Mesendoderm (in vitro differentiated cells): ENCODE measurements at regions not wholly inside any gene's neighbourhood (a gene's known extent, or its start where the extent isn't known, plus 50 kb on each side); places are given as distances from the start of the nearest gene placed in this dataset.
"Not testable (repeated sequence)": the region's sequence is repeated elsewhere in the genome, so short reads cannot be mapped to it uniquely, and the experiment has no call there.

ENCODE experiments used
- DNase-seq: peaks from one replicate; pipeline ENCODE4 v3.0.0; 2013
- H2AK5ac ChIP-seq: 2 replicates; pipeline ENCODE4 v1.6.1; 2013; ENCODE audit warnings: low read length, inconsistent platforms
- H2BK120ac ChIP-seq: 2 replicates; pipeline ENCODE4 v1.6.1; 2013; ENCODE audit warnings: low read depth, mild to moderate bottlenecking, low read length, moderate library complexity, mixed read lengths
- H2BK15ac ChIP-seq: replicated peaks from 2 replicates; pipeline ENCODE4 v1.6.1; 2013; ENCODE audit warnings: low read depth, mild to moderate bottlenecking, moderate library complexity
- H2BK5ac ChIP-seq: 2 replicates; pipeline ENCODE4 v1.6.1; 2013; ENCODE audit warnings: low read length, inconsistent platforms
- H3K18ac ChIP-seq: 2 replicates; pipeline ENCODE4 v1.6.1; 2013; ENCODE audit warnings: mild to moderate bottlenecking, low read length, mixed read lengths
- H3K23ac ChIP-seq: one replicate; pipeline ENCODE4 v1.6.1; 2013; ENCODE audit warnings: low read length
- H3K27ac ChIP-seq: 2 replicates; pipeline ENCODE4 v1.5.1; 2013; ENCODE audit warnings: low read depth, mild to moderate bottlenecking, inconsistent platforms, low read length, moderate library complexity
- H3K27me3 ChIP-seq: 2 replicates; pipeline ENCODE4 v1.6.1; 2013; ENCODE audit warnings: low read length, control low read depth, mild to moderate bottlenecking, inconsistent platforms; ENCODE audit not compliant: insufficient read depth, poor library complexity
- H3K36me3 ChIP-seq: 2 replicates; pipeline ENCODE4 v1.6.1; 2013; ENCODE audit warnings: low read length, inconsistent platforms; ENCODE audit not compliant: control insufficient read depth, insufficient read depth
- H3K4ac ChIP-seq: one replicate; pipeline ENCODE4 v1.6.1; 2013; ENCODE audit warnings: low read depth, mild to moderate bottlenecking, low read length, moderate library complexity
- H3K4me1 ChIP-seq: 2 replicates; pipeline ENCODE4 v1.6.1; 2013; ENCODE audit warnings: low read depth, low read length, inconsistent platforms; ENCODE audit not compliant: control insufficient read depth
- H3K4me2 ChIP-seq: 2 replicates; pipeline ENCODE4 v1.6.1; 2013; ENCODE audit warnings: low read length
- H3K4me3 ChIP-seq: 2 replicates; pipeline ENCODE4 v1.5.1; 2013; ENCODE audit warnings: mild to moderate bottlenecking, low read length
- H3K56ac ChIP-seq: one replicate; pipeline ENCODE4 v1.6.1; 2013; ENCODE audit warnings: low read length
- H3K79me1 ChIP-seq: 2 replicates; pipeline ENCODE4 v1.6.1; 2013; ENCODE audit warnings: low read length, inconsistent platforms
- H3K79me2 ChIP-seq: 2 replicates; pipeline ENCODE4 v1.6.1; 2013; ENCODE audit warnings: mild to moderate bottlenecking, low read length; ENCODE audit not compliant: control insufficient read depth, insufficient read depth
- H3K9ac ChIP-seq: 2 replicates; pipeline ENCODE4 v1.6.1; 2013; ENCODE audit warnings: low read length, inconsistent platforms
- H4K5ac ChIP-seq: one replicate; pipeline ENCODE4 v1.6.1; 2013; ENCODE audit warnings: low read length
- H4K8ac ChIP-seq: one replicate; pipeline ENCODE4 v1.6.1; 2013; ENCODE audit warnings: low read depth, mild to moderate bottlenecking, control low read depth, low read length, moderate library complexity
- WGBS: extraction: QIAGEN DNeasy Blood & Tissue Kit; methylation state at CpG from one replicate; pipeline ENCODE4 v1.1.7; 2013; ENCODE audit warnings: low lambda C conversion rate, missing lambda C conversion rate; ENCODE audit not compliant: insufficient coverage; ENCODE audit errors: extremely low coverage; 5-methylcytosine and 5-hydroxymethylcytosine counted together

GRCh38 chrX:506341-506740 is 119.6 kb upstream of the PPP2R3B start:
- no peaks in the 10 kb centered on the region for H3K79me1 ChIP-seq
- no peak overlapping the region for H3K4ac ChIP-seq
- H3K4me3 ChIP-seq: no peak overlapping the region
- no peak overlapping the region for H3K27ac ChIP-seq
- DNase-seq: peak; percentile 57
- H3K4me1 ChIP-seq: no peaks in the 10 kb centered on the region
- H3K36me3 ChIP-seq: no peaks in the 10 kb centered on the region
- WGBS: no CpG with 5 or more reads among the region's 8 CpGs
- H3K9ac ChIP-seq: no peak overlapping the region
- no peak overlapping the region for H2BK120ac ChIP-seq
- no peak overlapping the region for H4K8ac ChIP-seq
- no peaks in the 10 kb centered on the region for H3K27me3 ChIP-seq
- H3K23ac ChIP-seq: no peak overlapping the region
- H2BK5ac ChIP-seq: no peak overlapping the region
- no peaks in the 10 kb centered on the region for H3K79me2 ChIP-seq
- H2BK15ac ChIP-seq: no peak overlapping the region
- H3K56ac ChIP-seq: no peak overlapping the region
- H4K5ac ChIP-seq: no peak overlapping the region
- H3K4me2 ChIP-seq: no peak overlapping the region
- H2AK5ac ChIP-seq: no peak overlapping the region
- H3K18ac ChIP-seq: no peak overlapping the region

GRCh38 chrX:508163-508562 is 121.5 kb upstream of the PPP2R3B start:
- Histone ChIP-seq H3K27ac (no peak overlapping the region), H3K4ac (no peak overlapping the region), H3K4me1 (no peaks in the 10 kb centered on the region), H2BK15ac (no peak overlapping the region), H2AK5ac (no peak overlapping the region), H3K27me3 (no peaks in the 10 kb centered on the region), H3K23ac (no peak overlapping the region), H3K79me2 (no peaks in the 10 kb centered on the region), H3K56ac (no peak overlapping the region), H2BK5ac (no peak overlapping the region), H3K9ac (no peak overlapping the region), H3K18ac (no peak overlapping the region), H3K79me1 (no peaks in the 10 kb centered on the region), H3K4me3 (no peak overlapping the region), H4K5ac (no peak overlapping the region), H4K8ac (no peak overlapping the region), H3K4me2 (no peak overlapping the region), H2BK120ac (no peak overlapping the region), H3K36me3 (no peaks in the 10 kb centered on the region)
- WGBS: no CpG with 5 or more reads among the region's 8 CpGs
- DNase-seq: no peak

GRCh38 chrX:508821-509220 is 121.8 kb upstream of the SHOX start:
- no CpG with 5 or more reads among the region's 5 CpGs for WGBS
- not testable (repeated sequence) for H3K27me3 ChIP-seq

GRCh38 chrX:511089-511488 is 119.5 kb upstream of the SHOX start:
- DNase-seq, H3K27ac ChIP-seq, H3K18ac ChIP-seq, H3K4ac ChIP-seq, H3K79me1 ChIP-seq, H3K4me2 ChIP-seq, H3K4me3 ChIP-seq, H3K9ac ChIP-seq, H3K79me2 ChIP-seq, H4K5ac ChIP-seq, H3K36me3 ChIP-seq, H2BK15ac ChIP-seq, H3K4me1 ChIP-seq, H2BK5ac ChIP-seq, H3K27me3 ChIP-seq, H2BK120ac ChIP-seq, H3K23ac ChIP-seq, H3K56ac ChIP-seq, H4K8ac ChIP-seq, H2AK5ac ChIP-seq: not testable (repeated sequence)
- no CpG with 5 or more reads among the region's 4 CpGs for WGBS

More at GRCh38 chrX:508821-509220, 121.8 kb upstream of the SHOX start:
- H3K9ac ChIP-seq, H3K4ac ChIP-seq, H3K4me1 ChIP-seq, DNase-seq, H3K27ac ChIP-seq, H3K23ac ChIP-seq, H2AK5ac ChIP-seq, H4K5ac ChIP-seq, H3K18ac ChIP-seq, H3K4me3 ChIP-seq, H3K36me3 ChIP-seq, H3K4me2 ChIP-seq, H2BK120ac ChIP-seq, H4K8ac ChIP-seq, H3K79me2 ChIP-seq, H3K56ac ChIP-seq, H2BK5ac ChIP-seq, H3K79me1 ChIP-seq, H2BK15ac ChIP-seq: not testable (repeated sequence)

GRCh38 chrX:518319-518718 is 112.3 kb upstream of the SHOX start:
- H3K79me2 ChIP-seq: no peaks in the 10 kb centered on the region
- no peak overlapping the region for H2BK5ac ChIP-seq
- no peak overlapping the region for H2BK15ac ChIP-seq
- no peak overlapping the region for H2AK5ac ChIP-seq
- H3K27me3 ChIP-seq: peaks cover 3% of the 10 kb centered on the region
- H3K23ac ChIP-seq: no peak overlapping the region
- H3K4me1 ChIP-seq: no peaks in the 10 kb centered on the region
- H3K36me3 ChIP-seq: no peaks in the 10 kb centered on the region
- no peak overlapping the region for H3K4me2 ChIP-seq
- DNase-seq: no peak
- no peak overlapping the region for H4K5ac ChIP-seq
- H2BK120ac ChIP-seq: no peak overlapping the region
- no peak overlapping the region for H3K56ac ChIP-seq
- H4K8ac ChIP-seq: no peak overlapping the region
- no peak overlapping the region for H3K18ac ChIP-seq
- H3K9ac ChIP-seq: no peak overlapping the region
- no peak overlapping the region for H3K27ac ChIP-seq
- no peak overlapping the region for H3K4me3 ChIP-seq
- no peak overlapping the region for H3K4ac ChIP-seq
- H3K79me1 ChIP-seq: no peaks in the 10 kb centered on the region
- no CpG with 5 or more reads among the region's 12 CpGs for WGBS

GRCh38 chrX:519741-520140 is 110.8 kb upstream of the SHOX start:
- Histone ChIP-seq H2BK120ac (no peak overlapping the region), H2BK15ac (no peak overlapping the region), H2BK5ac (no peak overlapping the region), H3K79me2 (no peaks in the 10 kb centered on the region), H4K5ac (no peak overlapping the region), H3K27me3 (peaks cover 3% of the 10 kb centered on the region), H2AK5ac (no peak overlapping the region), H3K27ac (no peak overlapping the region), H3K4ac (no peak overlapping the region), H3K4me2 (no peak overlapping the region), H3K56ac (no peak overlapping the region), H3K4me3 (no peak overlapping the region), H4K8ac (no peak overlapping the region), H3K23ac (no peak overlapping the region), H3K36me3 (no peaks in the 10 kb centered on the region), H3K18ac (no peak overlapping the region), H3K79me1 (no peaks in the 10 kb centered on the region), H3K9ac (no peak overlapping the region), H3K4me1 (no peaks in the 10 kb centered on the region)
- WGBS: no CpG with 5 or more reads among the region's 9 CpGs
- no peak for DNase-seq
